HL-60 (cell line): ENCODE measurements at regions not wholly inside any gene's neighbourhood (a gene's known extent, or its start where the extent isn't known, plus 50 kb on each side); places are given as distances from the start of the nearest gene placed in this dataset.
"Not testable (repeated sequence)": the region's sequence is repeated elsewhere in the genome, so short reads cannot be mapped to it uniquely, and the experiment has no call there.

ENCODE experiments used
- DNase-seq, 2 experiments: peaks; one replicate each; pipeline ENCODE4 v3.0.0-alpha.2; 2010 to 2020; ENCODE audit warnings: low read depth in 1 of 2, low spot score in 1 of 2
- H3K27ac ChIP-seq: fragments of 250-450 bp; sonication (Bioruptor Pico); replicated peaks from 2 replicates; pipeline ENCODE4 v1.5.1; 2020; ENCODE audit warnings: mild to moderate bottlenecking, moderate library complexity
- H3K27me3 ChIP-seq: fragments of 250-450 bp; sonication (Bioruptor Pico); 2 replicates; pipeline ENCODE4 v1.5.1; 2021; ENCODE audit warnings: mild to moderate bottlenecking, moderate library complexity; ENCODE audit not compliant: insufficient read depth, poor library complexity, severe bottlenecking
- H3K4me3 ChIP-seq: replicated peaks from 2 replicates; pipeline ENCODE4 v1.5.1; 2011; ENCODE audit warnings: mild to moderate bottlenecking, control low read depth, low read length; ENCODE audit not compliant: insufficient read depth
- GABPA ChIP-seq: IDR thresholded peaks from 2 replicates; pipeline ENCODE4 v1.6.1; 2012; ENCODE audit warnings: low read depth
- POLR2AphosphoS5 ChIP-seq: IDR thresholded peaks from 2 replicates; pipeline ENCODE4 v1.6.1; 2012; ENCODE audit warnings: low read depth
- SPI1 ChIP-seq: IDR thresholded peaks from 2 replicates; pipeline ENCODE4 v1.6.1; 2012; ENCODE audit warnings: low read depth, mild to moderate bottlenecking, borderline replicate concordance
- TF ChIP-seq, protein P1 (sequence below): IDR thresholded peaks from one replicate; pipeline ENCODE4 v1.5.1; 2011; ENCODE audit warnings: low read length, control low read depth, inconsistent platforms; ENCODE audit not compliant: insufficient read depth
- TF ChIP-seq, protein P2 (sequence below): IDR thresholded peaks from 2 replicates; pipeline ENCODE4 v1.6.1; 2012; ENCODE audit warnings: low read depth; ENCODE audit not compliant: insufficient replicate concordance

DNA sequence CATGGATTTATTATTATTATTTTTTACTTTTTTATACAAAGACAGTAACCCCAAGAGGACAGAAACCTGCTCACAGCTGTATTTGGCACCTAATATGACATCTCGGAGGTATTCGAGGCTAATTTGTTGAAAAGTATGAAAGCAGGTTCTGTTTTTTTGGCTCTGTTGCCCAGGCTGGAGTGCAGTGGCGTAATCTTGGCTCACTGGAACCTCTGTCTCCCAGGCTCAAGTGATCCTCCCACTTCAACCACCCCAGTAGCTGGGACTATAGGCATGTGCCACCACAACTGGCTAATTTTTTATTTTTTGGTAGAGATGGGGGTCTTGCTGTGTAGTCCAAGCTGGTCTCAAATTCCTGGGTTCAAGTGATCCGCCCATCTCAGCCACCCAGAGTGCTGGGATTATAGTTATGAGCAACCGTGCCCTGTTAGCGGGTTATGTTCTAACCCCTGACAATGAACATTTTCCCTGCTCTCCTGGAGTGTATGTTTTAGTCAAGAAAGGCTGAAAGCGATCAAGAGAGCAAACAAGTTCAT is 53.7 kb upstream of the ZNF217 start:
- H3K4me3 ChIP-seq, result no peak overlapping the region
- DNase-seq, result peak in 1 of 2 experiments; percentile 48
- H3K27me3 ChIP-seq, result no peaks in the 10 kb centered on the region
- TF ChIP-seq POLR2AphosphoS5 (no peak), SPI1 (no peak), GABPA (no peak)
- TF ChIP-seq, protein P1, sequence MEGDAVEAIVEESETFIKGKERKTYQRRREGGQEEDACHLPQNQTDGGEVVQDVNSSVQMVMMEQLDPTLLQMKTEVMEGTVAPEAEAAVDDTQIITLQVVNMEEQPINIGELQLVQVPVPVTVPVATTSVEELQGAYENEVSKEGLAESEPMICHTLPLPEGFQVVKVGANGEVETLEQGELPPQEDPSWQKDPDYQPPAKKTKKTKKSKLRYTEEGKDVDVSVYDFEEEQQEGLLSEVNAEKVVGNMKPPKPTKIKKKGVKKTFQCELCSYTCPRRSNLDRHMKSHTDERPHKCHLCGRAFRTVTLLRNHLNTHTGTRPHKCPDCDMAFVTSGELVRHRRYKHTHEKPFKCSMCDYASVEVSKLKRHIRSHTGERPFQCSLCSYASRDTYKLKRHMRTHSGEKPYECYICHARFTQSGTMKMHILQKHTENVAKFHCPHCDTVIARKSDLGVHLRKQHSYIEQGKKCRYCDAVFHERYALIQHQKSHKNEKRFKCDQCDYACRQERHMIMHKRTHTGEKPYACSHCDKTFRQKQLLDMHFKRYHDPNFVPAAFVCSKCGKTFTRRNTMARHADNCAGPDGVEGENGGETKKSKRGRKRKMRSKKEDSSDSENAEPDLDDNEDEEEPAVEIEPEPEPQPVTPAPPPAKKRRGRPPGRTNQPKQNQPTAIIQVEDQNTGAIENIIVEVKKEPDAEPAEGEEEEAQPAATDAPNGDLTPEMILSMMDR, result no peak
- TF ChIP-seq, protein P2, sequence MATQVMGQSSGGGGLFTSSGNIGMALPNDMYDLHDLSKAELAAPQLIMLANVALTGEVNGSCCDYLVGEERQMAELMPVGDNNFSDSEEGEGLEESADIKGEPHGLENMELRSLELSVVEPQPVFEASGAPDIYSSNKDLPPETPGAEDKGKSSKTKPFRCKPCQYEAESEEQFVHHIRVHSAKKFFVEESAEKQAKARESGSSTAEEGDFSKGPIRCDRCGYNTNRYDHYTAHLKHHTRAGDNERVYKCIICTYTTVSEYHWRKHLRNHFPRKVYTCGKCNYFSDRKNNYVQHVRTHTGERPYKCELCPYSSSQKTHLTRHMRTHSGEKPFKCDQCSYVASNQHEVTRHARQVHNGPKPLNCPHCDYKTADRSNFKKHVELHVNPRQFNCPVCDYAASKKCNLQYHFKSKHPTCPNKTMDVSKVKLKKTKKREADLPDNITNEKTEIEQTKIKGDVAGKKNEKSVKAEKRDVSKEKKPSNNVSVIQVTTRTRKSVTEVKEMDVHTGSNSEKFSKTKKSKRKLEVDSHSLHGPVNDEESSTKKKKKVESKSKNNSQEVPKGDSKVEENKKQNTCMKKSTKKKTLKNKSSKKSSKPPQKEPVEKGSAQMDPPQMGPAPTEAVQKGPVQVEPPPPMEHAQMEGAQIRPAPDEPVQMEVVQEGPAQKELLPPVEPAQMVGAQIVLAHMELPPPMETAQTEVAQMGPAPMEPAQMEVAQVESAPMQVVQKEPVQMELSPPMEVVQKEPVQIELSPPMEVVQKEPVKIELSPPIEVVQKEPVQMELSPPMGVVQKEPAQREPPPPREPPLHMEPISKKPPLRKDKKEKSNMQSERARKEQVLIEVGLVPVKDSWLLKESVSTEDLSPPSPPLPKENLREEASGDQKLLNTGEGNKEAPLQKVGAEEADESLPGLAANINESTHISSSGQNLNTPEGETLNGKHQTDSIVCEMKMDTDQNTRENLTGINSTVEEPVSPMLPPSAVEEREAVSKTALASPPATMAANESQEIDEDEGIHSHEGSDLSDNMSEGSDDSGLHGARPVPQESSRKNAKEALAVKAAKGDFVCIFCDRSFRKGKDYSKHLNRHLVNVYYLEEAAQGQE, result no peak
- H3K27ac ChIP-seq, result peak overlapping the region; percentile 14; the same call in 1 of the 2 replicates

- Histone ChIP-seq H3K27me3 (no peaks in the 10 kb centered on the region), H3K4me3 (no peak overlapping the region), H3K27ac (no peak overlapping the region)
- TF ChIP-seq SPI1 (no peak), POLR2AphosphoS5 (no peak), GABPA (no peak)
- TF ChIP-seq, protein P2, result no peak
- TF ChIP-seq, protein P1, result no peak
- no peak for DNase-seq
Observed at GRCh38 chr20:53646550-53646949, 52.9 kb upstream of the ZNF217 start.

DNA sequence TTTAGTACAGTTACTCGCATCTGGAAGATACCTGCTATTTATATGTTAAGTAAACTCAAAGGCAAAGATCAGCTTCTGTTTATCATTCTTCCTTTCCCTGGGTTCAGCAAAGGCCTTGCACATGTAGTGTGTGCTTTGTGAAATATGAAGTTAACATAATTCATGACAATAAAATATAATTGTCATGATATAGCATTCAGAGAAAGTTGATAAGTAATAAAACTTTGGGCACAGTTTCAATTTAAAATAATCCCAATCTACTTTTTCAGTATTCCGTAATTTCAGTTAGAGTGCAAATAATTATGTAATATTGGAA is 51.9 kb upstream of the ZNF217 start:
- Histone ChIP-seq H3K27me3 (no peaks in the 10 kb centered on the region), H3K4me3 (no peak overlapping the region), H3K27ac (peak overlapping the region; percentile 24; the same call in 1 of the 2 replicates)
- DNase-seq, result no peak
- TF ChIP-seq, protein P2, result no peak
- TF ChIP-seq GABPA (no peak), POLR2AphosphoS5 (no peak), SPI1 (no peak)
- TF ChIP-seq, protein P1, result no peak

- DNase-seq, H3K4me3 ChIP-seq, H3K27me3 ChIP-seq: not testable (repeated sequence)
- peak overlapping the region; percentile 89 for H3K27ac ChIP-seq
Observed at GRCh38 chr20:53644108-53644507, 50.5 kb upstream of the ZNF217 start.
